ENCODE measurements at regions not wholly inside any gene's neighbourhood (a gene's known extent, or its start where the extent isn't known, plus 50 kb on each side); places are given as distances from the start of the nearest gene placed in this dataset.

GRCh38 chr3:184449161-184449515 is 69.3 kb downstream of the CHRD start:
- no peak for TF ChIP-seq CTCF (IDR thresholded peaks at IDR 0.05)
- no peak for TF ChIP-seq POLR2A (IDR thresholded peaks at IDR 0.05)

Data from stomach (tissue), 4 donors.